Activated CD4-positive, alpha-beta memory T cell treated with anti-CD3 and anti-CD28 coated beads for 36 hours (primary cell): ENCODE measurements at regions not wholly inside any gene's neighbourhood (a gene's known extent, or its start where the extent isn't known, plus 50 kb on each side); places are given as distances from the start of the nearest gene placed in this dataset.
"Not testable (repeated sequence)": the region's sequence is repeated elsewhere in the genome, so short reads cannot be mapped to it uniquely, and the experiment has no call there.

Experiments used
- CTCF ChIA-PET: fragments of 350-600 bp; sonication (Branson Sonifier 250); formaldehyde crosslinking; loops from one replicate; lab custom pipeline; 2021; ENCODE audit warnings: antibody characterized with exemption, inconsistent platforms; lab: Charles Lee
- POLR2A ChIA-PET: fragments of 350-600 bp; sonication (Branson Sonifier 250); formaldehyde crosslinking; loops from one replicate; lab custom pipeline; 2021; ENCODE audit warnings: antibody characterized with exemption; lab: Charles Lee
- DNase-seq: peaks from one replicate; pipeline ENCODE4 v3.0.0-alpha.2; 2020
- H3K27ac Mint-ChIP-seq: one replicate; pipeline ENCODE4 v1.8.0; 2021; ENCODE audit warnings: mixed read lengths
- H3K27me3 Mint-ChIP-seq: one replicate; pipeline ENCODE4 v1.8.0; 2021; ENCODE audit warnings: mixed read lengths
- H3K36me3 Mint-ChIP-seq: one replicate; pipeline ENCODE4 v1.8.0; 2021; ENCODE audit warnings: mixed read lengths
- H3K4me1 Mint-ChIP-seq: one replicate; pipeline ENCODE4 v1.8.0; 2021; ENCODE audit warnings: low read depth, mixed read lengths
- H3K4me3 Mint-ChIP-seq: one replicate; pipeline ENCODE4 v1.8.0; 2021; ENCODE audit warnings: mild to moderate bottlenecking, mixed read lengths
- H3K9me3 Mint-ChIP-seq: one replicate; pipeline ENCODE4 v1.8.0; 2021; ENCODE audit warnings: mixed read lengths
- intact Hi-C: fragments of 100-400 bp; cut with micrococcal nuclease; formaldehyde crosslinking; loops from one replicate; pipeline ENCODE4 v1.15.1; 2023

DNA sequence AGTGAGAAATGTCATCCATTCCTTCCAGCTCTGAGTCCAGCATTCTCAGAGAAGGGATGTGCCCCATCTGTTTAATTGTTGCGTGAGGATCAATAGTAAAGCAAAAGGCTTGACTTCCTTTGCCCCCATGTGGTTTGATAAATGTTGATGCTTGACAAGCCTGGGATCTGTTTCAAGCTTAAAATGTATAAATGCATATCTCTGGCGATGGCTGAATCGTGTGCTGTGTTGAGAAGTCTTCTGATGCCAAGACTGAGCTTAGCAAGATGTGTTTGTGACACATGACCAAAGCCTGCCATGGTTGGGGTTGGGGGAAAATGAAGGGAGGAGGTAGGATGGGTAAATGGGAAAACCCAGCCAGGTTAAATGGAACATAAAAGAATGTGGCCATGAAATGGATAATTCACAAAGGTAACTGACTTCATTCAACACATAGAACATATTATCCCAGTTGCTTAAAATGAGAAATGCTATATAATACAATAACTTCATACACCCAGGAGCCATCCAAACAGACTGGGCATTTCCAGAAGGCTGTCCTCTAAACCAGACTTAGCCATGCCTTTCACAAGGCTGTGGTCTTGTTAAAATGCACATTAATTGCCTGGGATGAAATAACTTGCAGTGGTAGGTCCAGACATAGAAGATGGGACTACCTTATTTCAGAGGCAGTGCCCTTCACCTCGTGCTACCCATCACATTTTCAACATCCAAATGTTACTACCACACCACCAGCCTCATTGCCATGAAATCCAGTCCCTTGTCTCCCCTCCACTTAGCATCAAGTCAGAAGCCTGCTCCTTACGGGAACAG, 147.3 kb upstream of the PDE1C start:
- DNase-seq: no peak
- no peaks in the 10 kb centered on the region for H3K36me3 Mint-ChIP-seq
- intact Hi-C loops: no loop called here
- no peaks in the 10 kb centered on the region for H3K4me1 Mint-ChIP-seq
- ChIA-PET POLR2A (no interaction called here), CTCF (interaction anchor here (0.6 kb wide), 1 partner anchor 130 kb away, joined by 3 read pairs; no protein-coding TSS in a partner anchor)
- no peak overlapping the region for H3K27ac Mint-ChIP-seq
- no peaks in the 10 kb centered on the region for H3K9me3 Mint-ChIP-seq
- H3K27me3 Mint-ChIP-seq: peaks cover 1% of the 10 kb centered on the region
- no peak overlapping the region for H3K4me3 Mint-ChIP-seq

DNA sequence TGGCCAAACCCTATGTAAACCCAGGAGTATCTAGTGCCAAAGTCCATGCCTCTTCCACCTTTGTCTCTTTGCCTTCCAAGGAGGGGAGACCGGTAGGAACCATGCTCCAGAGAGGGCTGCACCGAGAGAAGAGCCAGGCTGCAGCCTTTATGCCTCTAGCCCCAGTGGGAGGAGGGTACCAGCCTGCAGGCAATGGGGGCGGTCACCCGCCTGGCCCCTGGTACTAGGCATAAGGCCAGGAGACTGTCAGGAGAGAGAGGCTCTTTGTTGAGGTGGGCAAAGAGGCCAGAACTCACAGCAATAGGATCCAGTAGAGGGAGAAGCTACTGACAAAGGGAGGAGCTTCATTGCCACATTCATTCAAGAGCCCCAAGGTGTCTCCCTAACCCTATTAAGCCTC, 146.6 kb upstream of the PDE1C start:
- H3K4me3 Mint-ChIP-seq: no peak overlapping the region
- peaks cover 5% of the 10 kb centered on the region for H3K27me3 Mint-ChIP-seq
- no peaks in the 10 kb centered on the region for H3K9me3 Mint-ChIP-seq
- H3K27ac Mint-ChIP-seq: no peak overlapping the region
- H3K36me3 Mint-ChIP-seq: no peaks in the 10 kb centered on the region
- intact Hi-C loops: no loop called here
- ChIA-PET CTCF (interaction anchor here (0.6 kb wide), 1 partner anchor 131 kb away, joined by 3 read pairs; no protein-coding TSS in a partner anchor), POLR2A (no interaction called here)
- no peak for DNase-seq
- H3K4me1 Mint-ChIP-seq: no peaks in the 10 kb centered on the region

DNA sequence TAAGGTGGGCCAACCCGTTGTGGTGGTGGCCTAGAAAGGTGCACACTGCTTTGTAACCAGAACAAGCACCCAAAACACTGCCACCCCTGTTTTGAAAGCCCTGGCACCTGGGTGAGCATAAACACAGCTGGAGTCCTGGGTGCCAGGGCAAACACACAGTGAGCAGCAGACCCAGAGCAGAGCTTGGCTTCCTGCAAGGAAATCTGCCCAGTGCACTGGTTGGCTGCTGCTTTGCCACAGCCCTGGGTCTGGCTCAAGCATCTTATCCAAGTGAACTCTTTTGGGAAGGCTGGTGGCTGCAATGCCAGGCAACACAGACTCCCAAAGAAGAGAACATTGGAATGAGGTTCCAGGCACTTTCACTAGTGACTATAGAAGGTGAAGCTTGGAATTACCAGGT, 145.5 kb upstream of the PDE1C start:
- H3K4me3 Mint-ChIP-seq: no peak overlapping the region
- H3K27me3 Mint-ChIP-seq: peaks cover 5% of the 10 kb centered on the region
- ChIA-PET POLR2A (no interaction called here), CTCF (interaction anchor here (0.9 kb wide), 1 partner anchor 11 kb away, joined by 3 read pairs; no protein-coding TSS in a partner anchor)
- intact Hi-C loops: no loop called here
- H3K27ac Mint-ChIP-seq: no peak overlapping the region
- H3K36me3 Mint-ChIP-seq: no peaks in the 10 kb centered on the region
- no peaks in the 10 kb centered on the region for H3K9me3 Mint-ChIP-seq
- DNase-seq: no peak
- no peaks in the 10 kb centered on the region for H3K4me1 Mint-ChIP-seq

DNA sequence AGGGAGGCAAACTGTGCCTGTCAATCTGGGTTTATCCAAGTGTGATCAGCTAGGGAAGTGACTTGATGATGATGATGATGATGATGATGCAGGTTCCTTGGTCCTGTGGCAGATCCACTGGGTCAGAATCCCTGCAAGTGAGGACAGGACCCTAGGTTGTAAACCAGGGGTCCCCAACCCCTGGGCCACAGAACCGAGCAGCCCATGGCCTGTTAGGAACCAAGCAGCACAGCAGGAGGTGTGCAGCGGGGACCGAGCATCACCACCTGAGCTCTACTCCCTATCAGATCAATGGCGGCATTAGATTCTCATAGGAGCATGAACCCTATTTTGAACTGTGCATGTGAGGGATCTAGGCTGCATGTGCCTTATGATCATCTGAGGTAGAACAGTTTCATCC, 144.7 kb upstream of the PDE1C start:
- Mint-ChIP-seq H3K36me3 (no peaks in the 10 kb centered on the region), H3K27ac (no peak overlapping the region), H3K9me3 (no peaks in the 10 kb centered on the region), H3K27me3 (peaks cover 5% of the 10 kb centered on the region), H3K4me1 (no peaks in the 10 kb centered on the region), H3K4me3 (no peak overlapping the region)
- intact Hi-C loops: no loop called here
- POLR2A ChIA-PET: no interaction called here
- no peak for DNase-seq
- CTCF ChIA-PET: no interaction called here

DNA sequence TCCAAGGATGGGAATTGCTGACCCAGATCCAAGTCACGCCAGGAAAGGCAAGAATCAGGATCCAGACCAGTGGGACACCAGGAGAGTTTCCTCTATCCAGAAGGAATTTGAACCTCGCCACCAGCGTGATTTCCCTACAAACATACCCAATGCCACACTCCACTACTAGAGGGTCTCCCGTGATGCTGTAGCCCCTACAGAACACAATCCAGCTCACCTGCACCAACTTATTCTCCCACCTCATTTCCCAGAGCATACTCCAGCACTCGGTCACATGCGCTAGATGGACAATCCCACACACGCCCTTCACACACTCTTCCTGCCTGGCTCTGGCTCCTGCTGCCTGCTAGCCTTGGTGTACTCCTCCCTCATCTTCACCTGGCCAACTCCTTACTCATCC, 142.1 kb upstream of the PDE1C start:
- Mint-ChIP-seq H3K27ac (no peak overlapping the region), H3K4me1 (no peaks in the 10 kb centered on the region), H3K4me3 (no peak overlapping the region), H3K36me3 (no peaks in the 10 kb centered on the region), H3K9me3 (no peaks in the 10 kb centered on the region), H3K27me3 (peaks cover 5% of the 10 kb centered on the region)
- no peak for DNase-seq
- CTCF ChIA-PET: interaction anchor here (0.7 to 2.1 kb wide), 2 partner anchors 132 to 135 kb away, joined by 3 to 7 read pairs; no protein-coding TSS in a partner anchor
- intact Hi-C loops: no loop called here
- POLR2A ChIA-PET: no interaction called here

DNA sequence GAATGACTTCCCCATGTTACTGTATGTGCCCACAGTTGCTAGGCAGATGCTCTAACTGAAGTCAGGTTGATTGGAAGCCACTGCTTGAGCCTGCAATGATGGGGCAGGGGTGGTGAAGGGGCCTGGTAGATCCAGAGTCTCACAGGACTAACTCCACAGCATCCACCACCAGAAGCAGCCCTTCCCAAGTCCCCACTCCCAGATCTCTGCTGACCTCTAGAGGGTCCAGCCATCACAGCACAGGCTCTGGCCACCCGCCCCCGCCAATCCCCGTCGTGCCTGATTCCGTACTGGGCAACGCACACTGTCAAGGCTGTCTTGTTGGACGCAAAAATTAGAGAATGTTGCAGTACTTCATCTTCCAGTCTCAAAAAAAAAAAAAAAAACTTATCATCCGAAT, 136.8 kb upstream of the PDE1C start:
- Mint-ChIP-seq H3K36me3 (no peaks in the 10 kb centered on the region), H3K27ac (no peak overlapping the region), H3K4me3 (no peak overlapping the region), H3K9me3 (peaks cover 2% of the 10 kb centered on the region), H3K27me3 (no peaks in the 10 kb centered on the region), H3K4me1 (no peaks in the 10 kb centered on the region)
- CTCF ChIA-PET: no interaction called here
- intact Hi-C loops: no loop called here
- POLR2A ChIA-PET: no interaction called here
- DNase-seq: no peak

DNA sequence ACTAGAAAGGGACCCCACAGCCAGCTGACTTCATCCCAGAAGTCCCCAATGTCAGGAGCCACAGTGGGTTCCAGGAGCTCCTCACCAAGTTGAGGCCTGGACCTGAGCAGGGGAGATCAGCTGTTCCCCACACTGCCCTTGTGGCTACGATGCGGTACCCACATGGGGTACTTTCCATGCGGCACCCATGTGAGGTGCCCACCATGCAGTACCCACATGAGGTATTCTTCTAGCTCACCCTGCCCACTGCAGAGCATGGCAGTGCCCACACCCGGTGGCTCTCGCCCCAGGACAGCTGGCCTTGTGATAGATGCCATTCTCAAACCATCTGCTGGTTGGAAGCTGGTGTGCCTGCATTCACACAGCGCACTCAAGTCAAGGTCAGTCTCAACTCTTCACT, 136.3 kb upstream of the PDE1C start:
- ChIA-PET CTCF (no interaction called here), POLR2A (no interaction called here)
- H3K27ac Mint-ChIP-seq: no peak overlapping the region
- intact Hi-C loops: no loop called here
- H3K4me1 Mint-ChIP-seq: no peaks in the 10 kb centered on the region
- H3K36me3 Mint-ChIP-seq: no peaks in the 10 kb centered on the region
- DNase-seq: no peak
- H3K4me3 Mint-ChIP-seq: no peak overlapping the region
- no peaks in the 10 kb centered on the region for H3K27me3 Mint-ChIP-seq
- H3K9me3 Mint-ChIP-seq: peaks cover 2% of the 10 kb centered on the region

DNA sequence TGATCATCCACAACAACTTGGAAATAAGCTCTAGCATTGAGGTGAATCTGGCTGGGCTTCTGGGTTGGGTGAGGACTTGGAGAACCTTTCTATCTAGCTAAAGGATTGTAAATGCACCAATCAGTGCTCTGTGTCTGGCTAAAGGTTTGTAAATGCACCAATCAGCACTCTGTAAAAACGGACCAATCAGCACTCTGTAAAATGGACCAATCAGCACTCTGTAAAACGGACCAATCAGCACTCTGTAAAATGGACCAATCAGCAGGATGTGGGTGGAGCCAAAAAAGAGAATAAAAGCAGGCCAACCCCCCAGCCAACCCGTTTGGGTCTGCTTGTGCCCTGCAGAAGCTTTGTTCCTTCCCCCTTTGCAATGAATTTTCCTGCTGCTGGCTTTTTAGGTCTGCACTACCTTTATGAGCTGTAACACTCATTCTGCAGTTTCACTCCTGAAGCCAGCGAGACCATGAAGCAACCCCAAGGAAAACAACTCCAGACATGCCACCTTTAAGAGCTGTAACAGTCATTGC, 135.2 kb upstream of the PDE1C start:
- H3K4me1 Mint-ChIP-seq, POLR2A ChIA-PET, H3K4me3 Mint-ChIP-seq, H3K27ac Mint-ChIP-seq, intact Hi-C loops, H3K36me3 Mint-ChIP-seq, H3K9me3 Mint-ChIP-seq, DNase-seq, H3K27me3 Mint-ChIP-seq: not testable (repeated sequence)
- CTCF ChIA-PET: interaction anchor here (1.0 to 1.6 kb wide), 2 partner anchors 10 to 461 kb away, joined by 3 to 5 read pairs; no protein-coding TSS in a partner anchor

DNA sequence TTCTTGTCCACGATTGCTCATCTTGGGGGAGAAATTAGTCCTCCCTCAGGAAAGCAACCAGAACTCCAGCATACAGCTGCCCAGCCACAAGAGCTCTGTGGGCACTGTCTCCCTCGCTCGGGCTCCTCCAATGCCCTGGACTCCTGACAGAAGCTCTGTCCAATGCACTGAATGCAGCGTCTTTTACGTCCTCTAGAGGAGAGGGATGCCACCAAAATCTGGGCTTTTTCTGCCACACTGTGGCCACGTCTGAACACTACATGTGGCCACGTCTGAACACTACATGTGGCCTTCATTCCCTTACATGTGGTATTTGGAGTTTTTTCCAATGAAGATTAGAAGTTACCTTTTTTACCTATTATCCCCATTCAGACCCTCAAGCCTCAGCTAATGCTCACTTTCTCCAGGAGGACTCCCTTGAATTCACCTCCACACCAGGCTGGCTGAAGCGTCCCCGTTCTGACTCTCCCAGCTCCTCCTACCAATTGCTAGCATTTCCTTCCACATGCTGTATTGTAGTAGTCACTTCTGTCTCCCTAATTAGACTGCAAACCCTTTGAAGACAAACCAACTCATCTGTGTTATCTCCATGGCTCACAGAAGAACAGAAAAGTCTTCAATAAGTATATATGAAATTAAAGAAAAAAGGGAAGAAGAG, 134.3 kb upstream of the PDE1C start:
- Mint-ChIP-seq H3K4me3 (no peak overlapping the region), H3K27me3 (no peaks in the 10 kb centered on the region), H3K4me1 (no peaks in the 10 kb centered on the region), H3K27ac (no peak overlapping the region), H3K36me3 (no peaks in the 10 kb centered on the region), H3K9me3 (peaks cover 2% of the 10 kb centered on the region)
- intact Hi-C loops: no loop called here
- ChIA-PET CTCF (interaction anchor here (1.0 to 1.6 kb wide), 2 partner anchors 11 to 460 kb away, joined by 3 to 5 read pairs; no protein-coding TSS in a partner anchor), POLR2A (no interaction called here)
- peak; percentile 14 for DNase-seq

DNA sequence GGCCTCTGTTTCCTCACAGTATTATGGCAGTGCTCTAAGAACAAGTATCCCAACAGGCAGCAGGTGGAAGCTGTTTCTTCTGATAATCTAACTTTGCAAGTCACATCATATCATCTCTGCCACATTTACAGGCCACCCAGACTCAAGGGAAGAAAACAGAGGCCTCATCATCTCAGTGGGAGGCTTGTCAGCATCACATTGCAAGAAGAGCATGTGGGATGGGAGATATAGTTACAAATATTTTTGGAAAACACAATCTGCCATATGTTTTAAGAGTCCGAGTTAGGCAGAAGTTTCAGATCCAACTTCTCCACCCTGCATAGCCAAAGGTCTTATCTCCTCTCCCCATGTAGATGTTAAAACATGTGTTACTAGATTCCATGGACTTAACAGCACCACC, 130.4 kb upstream of the PDE1C start:
- Mint-ChIP-seq H3K9me3 (peaks cover 2% of the 10 kb centered on the region), H3K4me1 (no peaks in the 10 kb centered on the region), H3K36me3 (no peaks in the 10 kb centered on the region), H3K4me3 (no peak overlapping the region), H3K27me3 (no peaks in the 10 kb centered on the region), H3K27ac (no peak overlapping the region)
- ChIA-PET POLR2A (no interaction called here), CTCF (interaction anchor here (0.9 kb wide), 1 partner anchor 10 kb away, joined by 3 read pairs; no protein-coding TSS in a partner anchor)
- no peak for DNase-seq
- intact Hi-C loops: no loop called here

DNA sequence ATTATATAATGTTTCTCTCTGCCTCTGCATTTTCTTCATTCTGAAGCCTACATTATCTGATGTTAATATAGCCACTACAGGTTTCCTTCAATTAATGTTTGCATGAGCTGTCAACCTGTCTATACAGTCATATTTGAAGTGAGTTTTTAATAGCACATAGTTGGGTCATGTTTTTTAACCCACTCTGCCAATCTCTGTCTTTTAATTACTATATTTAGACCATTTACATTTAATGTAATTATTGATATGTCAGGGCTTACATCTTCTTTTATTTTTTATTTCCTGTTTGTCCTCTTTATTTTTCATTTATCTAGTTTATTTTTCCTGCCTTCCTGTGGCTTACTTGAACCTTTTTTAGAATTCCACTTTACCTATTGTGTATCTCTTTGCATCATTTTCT, 124.3 kb upstream of the PDE1C start:
- H3K9me3 Mint-ChIP-seq: peaks cover 14% of the 10 kb centered on the region
- H3K4me1 Mint-ChIP-seq: no peaks in the 10 kb centered on the region
- no peak for DNase-seq
- H3K27ac Mint-ChIP-seq: no peak overlapping the region
- no peaks in the 10 kb centered on the region for H3K27me3 Mint-ChIP-seq
- ChIA-PET POLR2A (no interaction called here), CTCF (no interaction called here)
- H3K36me3 Mint-ChIP-seq: peaks cover 3% of the 10 kb centered on the region
- no peak overlapping the region for H3K4me3 Mint-ChIP-seq
- intact Hi-C loops: no loop called here

DNA sequence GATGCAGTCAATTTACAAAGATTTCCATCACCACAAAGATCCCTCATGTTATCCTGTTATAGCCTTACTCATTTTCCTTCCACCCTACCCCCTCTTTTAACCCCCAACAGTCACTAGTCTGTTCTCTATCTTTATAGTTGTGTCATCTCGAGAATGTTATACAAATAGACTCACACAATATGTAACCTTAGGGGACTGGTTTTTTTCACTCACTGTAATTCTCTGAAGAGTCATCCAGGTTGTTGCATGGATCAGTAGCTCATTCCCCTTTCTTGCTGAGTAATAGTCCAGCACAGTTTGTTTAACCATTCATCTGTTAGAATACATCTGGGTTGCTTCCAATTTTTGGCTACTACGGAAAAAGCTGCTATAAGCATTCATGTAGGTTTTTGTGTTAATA, 121.1 kb upstream of the PDE1C start:
- ChIA-PET POLR2A (no interaction called here), CTCF (no interaction called here)
- H3K27me3 Mint-ChIP-seq: no peaks in the 10 kb centered on the region
- intact Hi-C loops: no loop called here
- no peak overlapping the region for H3K27ac Mint-ChIP-seq
- H3K36me3 Mint-ChIP-seq: peaks cover 3% of the 10 kb centered on the region
- no peak for DNase-seq
- H3K4me1 Mint-ChIP-seq: no peaks in the 10 kb centered on the region
- no peak overlapping the region for H3K4me3 Mint-ChIP-seq
- peaks cover 14% of the 10 kb centered on the region for H3K9me3 Mint-ChIP-seq
